Panc1 (cell line): ENCODE measurements at regions not wholly inside any gene's neighbourhood (a gene's known extent, or its start where the extent isn't known, plus 50 kb on each side); places are given as distances from the start of the nearest gene placed in this dataset.
"Not testable (repeated sequence)": the region's sequence is repeated elsewhere in the genome, so short reads cannot be mapped to it uniquely, and the experiment has no call there.

Experiments
- ATAC-seq: fragments of 200-7000 bp; cut with Tn5 transposase; 2 replicates; pipeline ENCODE4 v1.9.1; 2020; ENCODE audit warnings: mild to moderate bottlenecking, moderate library complexity
- BruUV-seq: library from RNA; stranded (reverse); fragments of 400-500 nt; replicated peaks from 2 replicates; lab custom pipeline; 2021; lab: Mats Ljungman, UMichigan
- CTCF ChIA-PET: fragments of 300-600 bp; sonication (Branson Sonifier 250); formaldehyde crosslinking; loops from one replicate; lab custom pipeline; 2022; ENCODE audit warnings: antibody characterized with exemption; lab: Charles Lee
- POLR2A ChIA-PET: fragments of 300-600 bp; sonication (Branson Sonifier 250); formaldehyde crosslinking; loops from one replicate; lab custom pipeline; 2022; ENCODE audit warnings: antibody characterized with exemption; lab: Charles Lee
- DNase-seq: peaks from one replicate; pipeline ENCODE4 v3.0.0-alpha.2; 2010; ENCODE audit warnings: low read depth, low spot score
- H3K27ac ChIP-seq: 2 replicates; pipeline ENCODE4 v1.5.1; 2011; ENCODE audit warnings: mild to moderate bottlenecking, low read length, inconsistent platforms
- H3K27me3 ChIP-seq: fragments of 200-500 bp; sonication (Bioruptor generic); 2 replicates; pipeline ENCODE4 v1.6.0; 2014; ENCODE audit warnings: low read length, inconsistent platforms; ENCODE audit not compliant: control insufficient read depth, insufficient read depth
- H3K36me3 ChIP-seq: fragments of 200-500 bp; sonication (Bioruptor generic); 2 replicates; pipeline ENCODE4 v1.5.1; 2014; ENCODE audit warnings: inconsistent platforms, mild to moderate bottlenecking, low read length, moderate library complexity; ENCODE audit not compliant: control insufficient read depth, insufficient read depth
- H3K4me1 ChIP-seq: 2 replicates; pipeline ENCODE4 v1.5.1; 2011; ENCODE audit warnings: inconsistent platforms, mild to moderate bottlenecking, low read length, moderate library complexity; ENCODE audit not compliant: control insufficient read depth, insufficient read depth
- H3K4me3 ChIP-seq, 2 experiments: 2 replicates each; pipeline ENCODE4 v1.5.1; 2011 to 2012; ENCODE audit warnings: low read depth in 2 of 2, low read length in 2 of 2, mild to moderate bottlenecking in 2 of 2, inconsistent platforms in 1 of 2, moderate library complexity in 1 of 2
- H3K9me3 ChIP-seq: fragments of 200-500 bp; sonication (Bioruptor generic); 2 replicates; pipeline ENCODE4 v1.5.1; 2014; ENCODE audit warnings: low read depth, mild to moderate bottlenecking, inconsistent platforms, low read length, moderate library complexity; ENCODE audit not compliant: control insufficient read depth, insufficient read depth
- CTCF ChIP-seq: fragments of 450-650 bp; IDR thresholded peaks from 2 replicates; pipeline ENCODE4 v1.5.1; 2017; ENCODE audit warnings: mild to moderate bottlenecking
- POLR2AphosphoS5 ChIP-seq: IDR thresholded peaks from 2 replicates; pipeline ENCODE4 v1.6.1; 2012; ENCODE audit warnings: mild to moderate bottlenecking, low read depth, low read length, moderate library complexity
- REST ChIP-seq, 2 experiments: IDR thresholded peaks; 2 replicates each; pipeline ENCODE4 v1.6.1; 2011 to 2012; ENCODE audit warnings: low read depth in 2 of 2, control low read depth in 1 of 2, low read length in 1 of 2, mild to moderate bottlenecking in 1 of 2, moderate library complexity in 1 of 2; ENCODE audit not compliant: insufficient read depth in 1 of 2
- SIN3A ChIP-seq: IDR thresholded peaks from 2 replicates; pipeline ENCODE4 v1.6.1; 2012; ENCODE audit warnings: low read depth, mild to moderate bottlenecking, low read length, moderate library complexity, borderline replicate concordance; ENCODE audit not compliant: insufficient read depth
- TCF7L2 ChIP-seq: IDR thresholded peaks from 2 replicates; pipeline ENCODE4 v1.6.1; 2011; ENCODE audit warnings: mild to moderate bottlenecking, low read depth, low read length, inconsistent platforms
- in situ Hi-C: cut with HindIII; loops from 2 replicates; pipeline ENCODE4 v1.10.0; 2016; ENCODE audit warnings: low sequenced_read_pairs, low pct_unique_long_range_greater_than_20kb
- intact Hi-C: fragments of 100-400 bp; cut with micrococcal nuclease; formaldehyde crosslinking; loops from one replicate; pipeline ENCODE4 v1.10.0; 2022; ENCODE audit not compliant: unreplicated experiment

DNA sequence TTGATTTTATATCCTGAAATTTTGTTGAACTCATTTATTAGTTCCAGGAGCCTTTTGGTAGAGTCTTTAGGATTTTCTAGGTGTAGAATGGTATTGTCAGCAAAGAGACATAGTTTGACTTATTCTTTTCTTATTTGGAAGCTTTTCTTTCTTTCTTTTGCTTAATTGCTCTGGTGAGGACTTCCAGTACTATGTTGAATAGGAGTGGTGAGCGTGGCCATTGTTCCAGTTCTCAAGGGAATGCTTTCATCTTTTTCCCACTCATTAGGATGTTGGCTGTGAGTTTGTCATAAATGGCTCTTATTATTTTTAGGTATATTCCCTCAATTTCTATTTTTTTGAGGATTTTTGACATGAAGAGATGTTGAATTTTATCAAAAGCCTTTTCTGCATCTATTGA, 182.2 kb upstream of the SPRY2 start:
- H3K9me3 ChIP-seq, result no peaks in the 10 kb centered on the region
- intact Hi-C loops (no loop called here), in situ Hi-C loops (no loop called here)
- ChIA-PET POLR2A (no interaction called here), CTCF (no interaction called here)
- no peak for DNase-seq
- H3K36me3 ChIP-seq, result no peaks in the 10 kb centered on the region
- no TSS peak for BruUV-seq
- H3K27me3 ChIP-seq, result no peaks in the 10 kb centered on the region
- no peaks in the 10 kb centered on the region for H3K4me1 ChIP-seq
- no peak for ATAC-seq
- H3K4me3 ChIP-seq, result no peak overlapping the region
- no peak for TF ChIP-seq CTCF
- TF ChIP-seq SIN3A, result no peak
- TF ChIP-seq REST (IDR thresholded peaks at IDR 0.05; ENCODE audit: insufficient read depth in 1 of 2, low read depth in 2 of 2, low read length in 1 of 2), result no peak
- TF ChIP-seq POLR2AphosphoS5, result no peak
- no peak for TF ChIP-seq TCF7L2
- H3K27ac ChIP-seq, result no peak overlapping the region

GRCh38 chr13:80522463-80522862, 181.5 kb upstream of the SPRY2 start:
- H3K4me3 ChIP-seq, H3K27me3 ChIP-seq, ATAC-seq, H3K9me3 ChIP-seq, CTCF ChIA-PET, H3K36me3 ChIP-seq, POLR2A ChIA-PET, intact Hi-C loops, in situ Hi-C loops, DNase-seq, BruUV-seq, H3K27ac ChIP-seq, H3K4me1 ChIP-seq: not testable (repeated sequence)

DNA sequence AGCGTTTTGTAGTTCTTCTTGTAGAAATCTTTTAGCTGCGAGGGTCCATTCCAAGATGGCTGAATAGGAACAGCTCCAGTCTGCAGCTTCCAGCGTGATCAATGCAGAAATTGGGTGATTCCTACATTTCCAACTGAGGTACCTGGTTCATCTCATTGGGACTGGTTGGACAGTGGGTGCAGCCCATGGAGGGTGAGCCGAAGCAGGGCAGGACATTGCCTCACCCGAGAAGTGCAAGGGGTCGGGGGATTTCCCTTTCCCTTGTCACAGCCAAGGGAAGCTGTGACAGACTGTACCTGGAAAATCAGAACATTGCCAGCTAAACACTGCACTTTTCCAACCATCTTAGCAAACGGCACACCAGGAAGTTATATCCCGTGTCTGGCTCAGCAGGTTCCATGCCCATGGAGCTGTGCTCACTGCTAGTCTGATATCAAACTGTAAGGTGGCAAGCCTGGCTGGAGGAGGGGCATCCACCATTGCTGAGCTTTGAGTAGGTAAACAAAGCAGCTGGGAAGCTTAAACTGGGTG, 176.0 kb upstream of the SPRY2 start:
- Histone ChIP-seq H3K9me3 (no peaks in the 10 kb centered on the region), H3K27me3 (no peaks in the 10 kb centered on the region), H3K36me3 (no peaks in the 10 kb centered on the region), H3K4me1 (no peaks in the 10 kb centered on the region), H3K27ac (no peak overlapping the region), H3K4me3 (no peak overlapping the region)
- intact Hi-C loops, result no loop called here
- POLR2A ChIA-PET, result no interaction called here
- in situ Hi-C loops, result no loop called here
- BruUV-seq, result no TSS peak
- TF ChIP-seq POLR2AphosphoS5 (no peak), TCF7L2 (no peak), REST (IDR thresholded peaks at IDR 0.05; ENCODE audit: insufficient read depth in 1 of 2, low read depth in 2 of 2, low read length in 1 of 2) (no peak), SIN3A (no peak), CTCF (no peak)
- DNase-seq, result no peak
- CTCF ChIA-PET, result no interaction called here
- ATAC-seq, result no peak
